Suppressor macrophage treated with lipopolysaccharide for 1 hour (primary cell): ENCODE measurements at regions not wholly inside any gene's neighbourhood (a gene's known extent, or its start where the extent isn't known, plus 50 kb on each side); places are given as distances from the start of the nearest gene placed in this dataset.
"Not testable (repeated sequence)": the region's sequence is repeated elsewhere in the genome, so short reads cannot be mapped to it uniquely, and the experiment has no call there.

Experiments
- DNase-seq, 3 donors: peaks; one replicate each; pipeline ENCODE4 v3.0.0-alpha.2; 2020 to 2022

DNA sequence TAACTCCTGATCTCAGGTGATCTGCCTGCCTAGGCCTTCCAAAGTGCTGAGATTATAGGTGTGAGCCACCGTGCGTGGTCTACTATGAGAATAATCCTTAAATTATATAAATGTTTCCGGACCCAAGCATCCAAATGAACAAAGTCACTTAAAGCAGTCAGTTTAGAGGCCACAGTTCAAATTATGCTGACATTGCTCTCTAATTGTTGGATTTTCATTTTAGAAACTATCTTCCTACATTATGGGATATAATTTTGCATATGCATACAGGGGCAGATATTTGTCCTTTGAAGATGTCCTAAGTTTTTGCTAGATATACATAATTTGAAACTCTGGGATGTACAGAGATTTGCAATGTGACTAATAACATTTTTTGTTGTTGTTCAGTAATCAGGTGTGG is 390.1 kb downstream of the RND3 start:
- no peak for DNase-seq

DNA sequence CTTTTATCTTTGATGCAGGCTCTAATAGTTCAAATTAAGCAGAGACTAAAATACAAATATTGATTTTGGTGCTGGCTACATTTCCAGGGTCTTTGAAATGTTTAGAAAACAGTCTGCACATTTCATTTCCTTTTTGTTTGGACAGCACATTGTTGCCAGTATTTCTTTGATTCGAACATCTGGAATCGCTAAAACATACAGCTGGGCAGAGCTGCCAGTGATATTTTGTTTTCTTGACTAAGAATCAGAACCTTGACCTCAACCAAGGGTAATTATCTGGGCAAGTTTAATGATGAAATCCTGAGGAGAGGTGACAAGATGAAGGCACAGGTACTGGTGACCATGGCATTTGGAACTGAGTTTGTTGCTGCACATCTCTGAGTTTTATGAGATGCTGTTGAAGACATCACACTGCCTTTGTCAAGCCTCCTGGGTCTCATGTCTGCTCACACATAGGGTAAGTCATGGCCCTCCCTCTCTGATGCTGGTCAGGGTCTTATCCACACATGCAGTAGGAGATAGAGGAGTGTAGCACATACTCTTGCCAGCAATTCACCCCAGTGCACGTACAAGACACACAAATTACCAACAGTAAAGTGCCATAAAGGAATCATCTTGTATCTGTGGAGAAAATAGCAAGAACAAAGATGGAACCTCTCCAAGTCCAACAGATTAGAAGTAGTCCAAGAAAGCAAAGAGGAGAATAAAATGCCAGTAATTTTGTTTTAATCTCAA is 391.9 kb downstream of the RND3 start:
- DNase-seq: no peak

DNA sequence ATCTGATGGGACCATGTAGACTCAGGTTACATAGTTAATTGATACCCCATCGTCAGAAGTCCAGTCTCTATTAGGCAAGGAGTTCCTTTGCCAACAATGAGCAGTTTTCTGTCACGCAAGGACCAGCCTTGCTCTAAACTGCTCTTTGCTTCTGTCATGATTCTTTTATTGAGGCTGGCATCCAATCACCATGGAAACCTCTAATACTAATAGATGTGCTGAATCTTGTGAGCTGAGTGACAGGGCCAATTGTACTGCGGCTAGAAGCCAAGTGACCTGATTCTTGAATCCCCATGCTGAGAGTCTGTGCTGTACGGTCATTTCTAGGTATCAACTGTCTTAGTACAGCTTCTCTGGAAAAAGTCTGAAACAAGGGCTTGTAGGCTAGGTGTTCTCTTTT is 395.6 kb downstream of the RND3 start:
- no peak for DNase-seq

DNA sequence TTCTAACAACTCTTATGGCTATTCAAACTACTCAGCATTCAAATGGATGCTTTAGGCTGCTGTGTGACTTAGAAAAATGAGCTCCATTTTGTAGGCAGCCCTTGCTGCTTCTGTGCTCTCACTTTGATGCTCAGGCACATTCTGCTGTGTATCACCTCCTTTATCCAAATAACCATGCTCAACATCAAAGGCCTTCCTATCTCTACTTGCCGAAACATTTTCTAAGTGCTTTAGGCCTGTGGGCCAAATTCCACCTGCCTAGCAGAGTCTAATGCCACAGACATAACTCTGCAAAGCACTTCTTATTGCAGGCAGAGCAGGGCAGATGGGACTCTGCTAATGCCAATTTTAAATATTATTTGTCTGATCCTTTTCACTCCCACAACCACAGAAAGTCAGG is 397.4 kb downstream of the RND3 start:
- DNase-seq: no peak

DNA sequence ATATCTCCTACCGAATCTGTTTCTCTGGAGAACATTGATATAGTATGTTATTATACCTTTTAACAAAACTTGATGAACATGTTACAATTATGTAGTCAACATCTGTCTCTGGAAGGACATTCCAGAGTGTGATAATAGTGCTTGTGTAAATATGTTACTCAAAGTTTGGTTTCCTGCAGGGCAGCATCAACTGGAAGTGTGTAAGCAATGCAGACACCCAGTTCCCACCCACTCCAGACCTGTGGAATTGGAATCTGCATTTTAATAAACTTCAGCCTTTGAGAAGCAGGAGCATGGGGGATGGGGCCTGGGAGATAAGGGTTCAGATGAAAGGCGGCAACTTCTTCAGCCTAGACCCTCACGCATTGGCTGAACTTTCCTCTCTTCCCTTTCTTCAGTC is 398.9 kb downstream of the RND3 start:
- no peak for DNase-seq

DNA sequence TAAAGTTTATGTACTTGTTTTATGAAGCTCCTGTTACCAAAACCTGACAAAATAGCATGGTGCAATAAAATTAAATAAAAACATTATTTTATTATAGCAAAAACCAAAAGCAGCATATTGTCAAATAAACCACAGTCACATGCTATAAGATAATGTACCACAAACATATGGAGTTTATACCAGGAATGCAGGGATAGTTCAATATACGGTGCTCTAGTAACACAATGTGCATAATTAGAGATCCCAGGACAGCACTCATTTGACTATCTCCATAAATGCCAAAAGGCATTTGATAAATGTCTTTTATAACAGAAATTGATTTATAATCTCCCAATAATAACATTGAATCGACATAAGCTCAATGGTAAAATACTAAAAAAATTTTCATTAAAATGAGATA is 402.0 kb downstream of the RND3 start:
- DNase-seq: no peak

DNA sequence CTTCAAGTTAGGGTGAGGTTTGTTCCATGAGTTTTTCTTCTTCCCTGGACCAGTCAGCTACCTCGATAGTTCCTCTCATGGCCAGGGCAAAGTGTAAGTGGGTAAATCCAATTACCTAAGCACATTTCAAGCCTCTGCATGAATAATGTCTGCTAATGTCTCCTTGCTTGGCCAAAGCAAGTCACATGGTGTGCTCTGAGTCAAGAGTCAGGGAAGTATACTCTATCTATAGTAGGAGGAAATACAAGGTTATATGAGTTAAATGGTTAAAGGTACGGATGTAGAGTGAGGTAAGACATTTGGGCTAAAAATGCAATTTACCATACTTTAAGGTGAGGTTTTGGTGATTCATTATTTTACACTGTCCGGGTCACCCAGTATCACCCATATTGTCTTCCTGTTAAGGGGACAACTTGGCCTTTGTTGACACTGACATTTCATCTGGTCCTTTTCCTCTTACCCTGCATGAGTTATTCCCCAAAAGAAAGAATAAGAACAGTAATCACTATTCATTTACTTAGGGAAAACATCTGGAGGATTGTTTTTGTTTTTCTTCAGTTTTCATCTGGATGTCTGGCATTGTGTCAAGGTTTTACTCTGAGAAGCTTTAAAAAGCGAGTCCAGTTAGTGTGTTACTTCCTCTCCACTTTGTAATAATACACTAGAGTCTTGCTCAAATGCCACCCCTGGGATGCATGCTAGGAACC is 405.5 kb downstream of the RND3 start:
- DNase-seq: no peak

DNA sequence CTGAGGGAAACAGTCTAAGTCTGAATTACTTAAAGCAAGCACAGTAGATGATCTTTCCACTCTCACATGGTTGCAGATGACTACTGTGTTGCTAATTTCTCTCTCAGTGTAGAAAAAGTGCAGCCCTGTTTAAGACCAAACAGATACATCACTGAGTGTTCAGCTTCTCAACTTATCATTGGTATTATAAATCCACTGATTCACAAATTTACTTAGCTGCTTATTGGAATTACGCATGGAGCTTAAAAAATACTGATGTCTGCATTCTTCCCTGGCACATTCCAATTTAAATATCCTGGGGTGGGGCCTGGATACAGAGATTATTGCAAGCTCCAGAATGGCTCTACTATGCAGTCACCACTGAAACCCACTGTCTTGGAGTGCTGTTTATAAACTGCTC is 411.2 kb downstream of the RND3 start:
- no peak for DNase-seq

DNA sequence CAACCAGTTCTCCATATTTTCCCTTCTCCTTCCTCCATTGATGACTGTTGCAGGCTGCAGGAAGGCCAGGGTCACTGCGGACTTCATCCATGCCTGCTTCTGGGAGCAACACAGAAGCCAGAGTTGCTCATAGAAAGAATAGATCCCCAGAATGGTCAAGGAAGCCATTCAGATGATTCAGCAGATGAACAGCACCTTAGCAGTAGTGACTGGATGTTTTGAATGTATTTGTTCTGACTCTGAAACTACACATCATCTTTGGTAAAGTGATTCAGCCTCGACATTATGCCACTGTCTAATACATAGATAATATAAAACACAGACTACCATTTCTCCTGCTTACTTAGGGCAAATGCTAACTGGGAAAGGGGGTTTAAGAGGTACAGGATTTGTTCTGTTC is 411.6 kb downstream of the RND3 start:
- DNase-seq: no peak

DNA sequence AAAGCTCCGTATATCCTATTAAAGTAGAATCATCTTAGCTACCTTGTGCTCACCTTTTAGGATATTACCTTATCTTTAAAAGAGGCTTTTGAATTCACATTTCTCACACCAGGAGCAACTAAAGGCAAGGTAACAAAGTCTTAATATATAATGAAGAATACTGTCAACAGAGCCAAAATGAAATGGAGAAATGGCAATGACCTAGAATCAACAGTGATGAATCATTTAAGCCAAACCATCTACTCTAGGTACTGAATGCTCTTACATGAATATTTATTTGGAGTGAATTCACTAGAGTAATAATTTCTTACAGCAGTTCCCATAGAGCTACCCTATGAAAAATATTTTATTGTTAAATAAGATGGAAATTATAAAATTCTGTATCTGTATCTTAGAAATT is 421.0 kb downstream of the RND3 start:
- DNase-seq: no peak

DNA sequence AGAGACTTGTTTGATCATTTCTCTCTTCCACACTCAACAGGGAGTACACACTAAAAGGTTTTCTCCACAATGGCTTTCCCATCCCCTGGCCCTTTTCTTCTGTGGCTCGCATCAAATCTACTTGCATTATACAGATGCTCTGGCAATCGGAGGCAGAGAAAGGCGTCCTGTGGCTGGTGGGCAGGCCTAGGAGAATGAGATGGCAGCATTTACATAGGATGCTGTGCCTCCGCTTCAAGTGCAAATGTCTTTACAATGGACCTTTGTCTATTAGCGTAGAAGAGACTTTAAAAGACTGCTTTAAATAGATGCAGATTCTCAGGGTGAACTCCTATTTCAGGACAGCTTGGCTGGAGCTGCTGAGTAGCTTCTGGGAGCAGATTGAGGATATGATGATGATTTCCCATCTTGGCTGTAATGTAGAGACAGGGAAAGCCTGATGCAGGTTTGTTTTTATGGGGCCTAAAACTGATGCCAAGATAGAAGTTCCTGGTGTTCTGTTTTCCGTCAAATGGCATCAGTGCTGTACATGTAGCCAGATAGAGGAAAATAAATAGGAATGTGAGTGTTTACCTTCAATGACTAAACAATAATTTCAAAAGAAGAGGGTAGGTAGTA is 423.4 kb downstream of the RND3 start:
- no peak for DNase-seq

DNA sequence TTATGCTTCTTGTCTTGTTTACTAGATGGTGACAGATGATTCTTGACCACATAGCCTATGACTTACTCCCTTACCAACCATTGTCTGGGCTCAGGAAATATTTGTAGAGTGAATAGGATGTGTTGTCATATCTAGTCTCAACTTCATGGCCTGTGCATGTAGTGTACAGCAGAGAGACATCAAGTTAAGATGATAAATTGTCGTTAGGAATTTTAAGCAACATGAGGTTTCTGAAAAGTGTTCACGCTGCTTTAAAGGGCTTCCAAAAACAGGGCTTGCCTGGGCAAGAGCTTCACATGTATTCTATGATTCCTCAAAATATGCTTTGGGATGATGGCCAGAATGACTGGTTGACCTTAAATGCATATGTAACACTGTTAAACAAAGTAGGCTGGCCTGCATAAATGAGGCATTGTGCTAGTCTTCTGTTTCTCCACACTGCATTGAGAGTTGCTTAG is 424.0 kb downstream of the RND3 start:
- DNase-seq: no peak

DNA sequence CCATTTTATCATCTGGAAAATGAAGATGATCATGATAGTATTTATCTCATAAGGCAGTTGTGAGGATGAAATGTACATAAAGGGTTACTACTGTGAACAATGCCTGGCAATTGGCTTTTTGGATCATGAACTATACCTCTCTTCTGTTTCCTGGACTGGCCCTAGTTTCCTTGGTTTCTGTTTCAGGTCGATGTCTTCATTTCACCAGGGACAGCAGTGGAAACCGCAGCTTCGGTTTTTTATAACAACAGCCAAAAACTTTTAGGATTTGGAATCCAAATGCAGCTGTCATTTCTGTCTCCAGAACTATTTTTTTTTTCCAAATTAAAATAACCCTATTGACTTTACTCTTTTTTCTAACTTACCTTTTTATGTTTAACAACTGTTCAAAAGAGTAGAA is 425.1 kb downstream of the RND3 start:
- DNase-seq: no peak

DNA sequence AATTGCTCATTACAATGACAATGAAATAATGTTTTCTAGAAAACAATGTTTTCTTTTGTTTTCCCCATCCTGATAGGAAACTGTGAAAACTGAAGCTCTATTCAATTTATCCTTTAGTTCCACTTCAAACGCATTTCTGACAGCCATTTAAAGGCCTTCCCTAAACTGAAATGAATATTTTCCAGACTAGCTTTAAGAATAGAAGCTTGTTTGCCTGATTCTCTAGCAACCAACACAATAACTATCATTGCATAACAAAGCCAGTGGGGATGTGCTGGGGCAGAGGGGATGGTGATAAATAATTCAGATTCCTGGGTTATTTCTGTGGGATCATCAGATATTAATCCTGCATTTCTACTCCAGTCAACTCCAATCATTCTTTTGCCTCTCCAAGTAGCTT is 427.1 kb downstream of the RND3 start:
- no peak for DNase-seq

DNA sequence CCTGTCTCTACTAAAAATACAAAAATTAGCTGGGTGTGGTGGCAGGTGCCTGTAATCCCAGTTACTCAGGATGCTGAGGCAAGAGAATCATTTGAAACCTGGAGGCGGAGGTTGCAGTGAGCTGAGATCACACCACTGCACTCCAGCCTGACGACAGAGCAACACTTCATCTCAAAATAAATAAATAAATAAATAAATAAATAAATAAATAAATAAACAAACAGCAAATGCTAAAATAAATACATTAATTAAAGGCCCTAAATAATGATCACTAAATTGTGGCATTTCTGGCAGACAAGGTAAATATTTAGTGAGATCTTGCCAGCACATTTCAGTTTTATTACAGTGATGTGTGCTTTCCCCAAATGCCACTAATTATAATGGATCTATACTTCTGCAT is 427.8 kb downstream of the RND3 start:
- DNase-seq: not testable (repeated sequence)

DNA sequence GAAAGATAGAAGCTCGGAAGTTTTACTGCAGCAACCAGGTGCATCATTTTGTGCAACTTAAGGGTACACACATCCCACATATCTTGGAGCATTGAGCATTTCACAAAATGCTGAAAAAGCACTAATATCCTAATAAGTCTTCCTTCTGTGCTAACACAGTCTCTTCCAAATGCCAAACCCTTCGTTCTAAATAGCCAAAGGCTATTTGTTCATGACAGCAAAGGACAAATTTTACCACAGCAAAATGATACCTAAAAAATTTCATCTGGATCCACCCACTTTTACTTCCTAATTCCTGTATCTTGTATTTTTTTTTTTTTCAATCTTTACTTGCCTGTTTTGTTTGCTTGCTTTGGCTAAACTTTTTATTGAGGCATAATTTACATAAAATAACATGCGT is 435.0 kb downstream of the RND3 start:
- no peak for DNase-seq

DNA sequence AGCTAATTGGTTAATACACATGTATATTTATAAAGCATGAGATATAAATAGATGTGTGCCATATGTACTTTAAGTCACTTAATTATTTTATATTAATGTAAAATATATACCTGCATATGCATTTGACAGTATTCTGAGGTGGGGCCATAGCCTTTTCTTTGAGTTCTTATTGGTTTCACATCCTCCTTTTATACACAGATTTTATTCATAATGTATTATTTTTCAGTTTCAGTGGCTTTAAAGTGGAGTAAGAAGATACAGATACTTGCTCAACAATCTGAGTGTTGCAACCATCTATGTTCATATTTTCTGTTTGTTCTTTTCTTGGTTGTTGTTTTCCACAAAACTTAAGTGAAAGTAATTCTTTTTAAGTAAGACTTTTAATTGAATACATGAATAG is 436.5 kb downstream of the RND3 start:
- no peak for DNase-seq

DNA sequence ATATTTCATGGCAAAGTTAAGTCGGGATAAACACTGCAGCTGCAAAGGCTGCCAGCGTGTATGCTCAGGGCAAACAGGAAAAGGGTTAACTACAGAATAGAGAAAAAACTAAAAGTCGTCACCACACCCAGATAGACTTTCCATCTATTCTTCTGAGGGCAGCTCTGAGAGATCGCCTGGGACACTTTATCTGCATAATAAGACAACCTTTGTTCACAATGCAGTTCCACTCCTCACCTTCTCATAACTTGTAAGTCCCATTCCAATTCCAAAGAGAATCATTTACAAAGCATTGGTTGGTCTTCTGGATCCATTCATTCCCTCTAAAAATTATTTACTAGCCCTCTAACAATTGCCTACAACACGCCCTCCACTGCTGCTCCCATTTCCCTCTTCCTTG is 437.4 kb downstream of the RND3 start:
- DNase-seq: no peak

DNA sequence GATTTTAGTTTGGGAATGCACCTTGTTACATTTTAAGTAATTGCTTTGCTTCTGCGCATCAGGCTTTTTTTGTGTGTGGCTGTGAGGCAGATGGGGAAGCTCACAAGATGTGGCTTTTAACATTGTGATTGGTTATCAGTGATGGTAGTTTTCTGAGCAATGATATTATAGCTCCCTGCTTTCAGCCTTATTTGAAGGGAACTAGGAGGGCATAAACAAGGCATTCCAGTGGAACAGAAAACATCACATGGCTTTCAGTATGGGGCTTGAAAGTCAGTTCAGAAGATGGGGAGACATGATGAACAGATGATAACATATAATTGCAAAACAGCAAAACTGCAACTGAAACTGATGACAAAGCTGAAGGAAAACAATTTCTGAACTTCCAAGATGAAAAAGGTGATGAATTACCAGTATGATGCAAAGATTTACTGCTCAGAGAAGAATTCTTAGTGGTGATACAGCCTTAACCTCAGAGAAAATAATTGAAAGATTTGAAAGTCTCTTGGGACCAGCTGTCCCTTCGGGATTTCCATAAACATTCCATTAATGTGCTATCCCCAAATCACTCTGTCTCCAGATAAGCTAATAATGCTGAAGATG is 439.7 kb downstream of the RND3 start:
- no peak for DNase-seq

DNA sequence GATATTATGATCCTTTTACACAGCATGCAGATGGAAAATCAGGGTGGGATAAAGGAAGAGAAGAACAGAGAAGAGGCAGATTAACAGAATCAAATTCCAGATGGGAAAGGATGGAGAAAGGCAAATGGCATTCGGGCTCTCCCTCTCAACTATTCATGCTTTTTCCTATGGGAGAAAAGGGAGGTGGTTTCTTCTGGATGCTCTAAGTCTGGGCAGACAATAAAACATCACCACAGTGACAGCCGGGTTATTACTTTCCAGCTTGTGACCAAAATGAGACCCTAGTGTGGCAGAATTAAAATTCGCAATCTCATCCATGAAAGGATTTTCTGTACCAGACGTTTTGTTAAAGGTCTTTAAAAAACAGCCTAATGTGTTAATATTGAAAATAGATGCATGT is 440.7 kb downstream of the RND3 start:
- no peak for DNase-seq

DNA sequence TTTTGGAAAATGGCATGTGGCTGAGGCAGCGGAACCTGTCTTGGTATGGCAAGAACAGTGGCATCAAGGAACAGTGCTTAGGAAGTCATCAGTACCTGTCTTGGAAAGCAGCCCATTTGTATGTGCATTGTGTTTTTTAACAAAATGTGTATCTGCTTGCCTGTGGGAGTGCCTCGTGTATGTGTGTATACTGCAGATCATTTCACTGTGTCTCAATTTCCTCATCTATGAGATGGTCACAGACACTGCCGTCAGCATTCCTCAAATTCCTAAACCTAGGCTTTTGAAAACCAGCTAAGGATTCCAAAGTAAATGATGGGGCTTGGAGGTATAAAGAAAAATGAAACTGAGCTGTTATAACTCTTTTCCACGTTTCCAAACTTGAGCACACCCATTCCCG is 441.3 kb downstream of the RND3 start:
- no peak for DNase-seq

DNA sequence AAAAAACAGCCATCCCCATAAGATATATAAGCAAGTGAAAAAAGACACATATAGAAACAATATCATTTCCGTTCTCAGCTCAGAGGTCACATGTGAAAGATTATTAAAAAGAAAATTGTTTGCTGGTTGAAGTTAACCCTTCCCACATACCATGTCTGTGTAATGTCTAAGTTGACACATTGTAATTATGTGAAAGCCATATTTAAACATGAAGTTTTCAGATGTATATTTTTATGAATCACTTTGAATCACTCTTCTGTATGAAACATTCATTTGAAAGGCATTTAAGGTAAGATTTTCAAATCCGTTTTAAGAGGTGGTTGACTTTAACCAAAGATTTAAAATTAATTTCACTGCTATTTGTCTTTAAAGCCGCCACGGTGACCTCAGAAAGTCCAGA is 441.9 kb downstream of the RND3 start:
- DNase-seq: no peak

DNA sequence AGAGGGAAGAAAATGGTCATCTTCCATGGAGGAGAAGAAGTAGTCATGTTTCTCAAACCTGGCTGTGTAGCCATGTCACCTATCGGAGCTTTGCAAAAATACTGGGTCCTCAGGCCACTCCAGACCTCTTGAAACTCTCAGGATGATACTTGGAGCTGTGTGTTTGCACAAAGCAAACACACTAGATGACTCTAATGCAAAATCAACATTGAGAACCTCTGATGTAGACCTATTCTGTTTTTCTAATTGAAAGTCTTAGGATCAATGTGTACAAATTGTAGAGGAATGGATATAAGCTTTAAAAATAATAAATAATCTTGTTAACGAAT is 444.3 kb downstream of the RND3 start:
- no peak for DNase-seq

DNA sequence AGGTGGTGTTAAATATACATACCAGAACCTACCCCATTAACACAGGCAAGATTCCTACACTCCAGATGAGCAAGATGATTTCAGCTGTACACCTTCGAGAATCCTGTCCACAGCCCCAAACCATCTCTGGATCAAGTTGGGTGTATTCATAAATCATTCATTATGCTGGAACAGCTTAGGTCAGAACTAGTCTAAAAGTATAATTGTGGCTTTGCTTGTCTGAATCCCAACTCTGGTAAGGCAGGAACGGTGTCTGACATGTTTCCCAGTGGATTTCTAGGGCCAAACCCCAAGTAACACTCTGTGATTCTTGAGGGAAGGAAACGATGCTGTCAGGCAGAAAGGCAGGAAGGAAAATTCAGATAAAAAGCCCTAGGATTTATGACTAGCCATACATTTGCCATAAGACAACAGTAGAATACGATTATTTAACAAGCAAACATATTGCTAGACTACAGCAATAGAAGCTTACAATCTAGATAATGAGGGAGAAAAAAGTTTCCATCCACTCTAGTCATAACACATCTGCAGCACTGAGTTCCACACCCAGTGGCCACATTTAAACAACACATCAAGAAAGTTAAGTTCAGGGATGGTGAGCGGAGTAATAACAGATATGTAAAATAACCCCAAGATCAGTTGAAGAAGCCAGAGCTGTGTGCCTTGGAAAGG is 444.8 kb downstream of the RND3 start:
- DNase-seq: no peak
